GM19455 (cell line): ENCODE measurements at regions not wholly inside any gene's neighbourhood (a gene's known extent, or its start where the extent isn't known, plus 50 kb on each side); places are given as distances from the start of the nearest gene placed in this dataset.
"Not testable (repeated sequence)": the region's sequence is repeated elsewhere in the genome, so short reads cannot be mapped to it uniquely, and the experiment has no call there.

Experiments
- ATAC-seq: cut with Tn5 transposase; IDR thresholded peaks from one replicate; pipeline ENCODE4 v1.9.1; 2021; ENCODE audit not compliant: unreplicated experiment

DNA sequence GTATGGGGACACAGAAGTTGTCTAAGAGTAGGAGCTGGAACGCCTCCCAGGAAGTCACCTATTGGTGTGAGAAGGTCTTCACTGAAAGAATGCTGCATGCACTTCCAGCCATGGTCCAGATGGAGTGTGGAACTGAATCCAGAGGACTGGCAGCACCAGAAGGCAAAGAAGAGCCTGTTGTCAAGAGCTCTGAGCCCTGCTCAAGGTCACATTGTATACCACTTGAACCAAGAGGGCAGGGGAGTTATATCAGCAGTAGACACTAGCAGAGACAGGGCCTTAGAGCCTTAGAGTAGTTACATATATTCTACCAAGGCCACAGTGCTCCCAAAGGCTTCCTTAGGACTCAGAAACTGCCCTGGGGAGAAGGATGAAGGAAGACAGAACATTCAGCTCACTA is 130.8 kb upstream of the POC5 start:
- no peak for ATAC-seq

GRCh38 chr5:75847561-75848021 is 130.4 kb upstream of the POC5 start:
- peak; percentile 88 for ATAC-seq

GRCh38 chr5:75844301-75844700 is 127.1 kb upstream of the POC5 start:
- ATAC-seq: no peak

DNA sequence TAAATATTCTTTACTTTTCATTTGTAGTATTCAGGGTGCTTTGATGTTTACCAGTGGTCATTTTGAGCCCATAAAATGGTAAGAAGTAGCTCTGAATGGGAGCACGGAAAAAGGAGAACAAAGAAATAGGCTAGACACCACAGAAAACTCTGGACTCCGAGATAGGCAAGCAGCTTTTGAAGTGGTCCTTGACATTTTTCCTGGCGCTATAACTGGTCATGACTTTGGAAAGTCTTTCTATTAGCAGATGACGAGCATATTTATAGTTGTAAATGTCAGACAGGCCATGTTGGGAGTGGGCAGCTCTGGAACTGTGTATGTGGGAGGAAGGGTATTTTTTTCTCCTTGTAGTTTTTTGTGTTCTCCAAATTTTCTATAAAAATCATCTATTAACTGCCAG is 126.1 kb upstream of the POC5 start:
- no peak for ATAC-seq

- ATAC-seq: no peak
These were observed 122.3 kb upstream of the POC5 start for GRCh38 chr5:75839547-75839946.

GRCh38 chr5:75837258-75837841 is 120.1 kb upstream of the POC5 start:
- no peak for ATAC-seq

DNA sequence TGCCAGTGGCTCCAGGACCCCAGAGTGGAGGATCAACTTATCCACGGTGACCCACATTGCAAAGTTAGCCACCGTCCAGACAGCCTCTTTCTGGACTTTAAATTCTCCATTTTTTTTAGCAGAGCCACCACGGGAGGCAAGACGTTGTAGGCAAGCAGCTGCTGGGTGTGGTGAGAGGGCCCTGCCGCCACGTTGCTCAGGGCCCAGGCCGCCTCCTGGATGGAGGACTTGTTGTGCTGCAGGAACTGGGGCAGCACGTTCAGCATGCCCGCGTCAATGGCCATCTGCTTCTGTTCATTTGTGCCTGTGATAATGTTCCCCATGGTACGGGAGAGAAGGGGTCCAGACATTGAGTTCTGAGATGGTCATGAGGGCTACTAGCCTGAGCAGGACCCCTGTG is 114.3 kb upstream of the POC5 start:
- ATAC-seq: no peak

DNA sequence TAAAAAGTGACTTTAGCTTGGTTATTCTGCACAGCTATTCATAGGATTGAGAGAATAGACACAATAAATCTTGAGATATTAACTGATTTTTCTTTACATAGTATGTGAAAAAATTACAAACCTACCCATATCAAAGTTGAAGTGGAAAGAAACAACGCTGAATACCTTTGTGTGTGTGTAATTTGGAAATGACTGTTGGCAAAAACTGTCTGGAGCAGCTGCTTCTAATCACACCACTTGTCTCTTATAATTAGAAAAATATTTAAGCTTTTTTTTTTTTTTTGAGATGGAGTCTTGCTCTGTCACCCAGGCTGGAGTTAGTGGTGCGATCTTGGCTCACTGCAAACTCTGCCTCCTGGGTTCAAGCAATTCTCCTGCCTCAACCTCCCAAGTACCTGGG is 110.8 kb upstream of the POC5 start:
- ATAC-seq: no peak

GRCh38 chr5:75824323-75824722 is 107.1 kb upstream of the POC5 start:
- peak; percentile 59 for ATAC-seq

DNA sequence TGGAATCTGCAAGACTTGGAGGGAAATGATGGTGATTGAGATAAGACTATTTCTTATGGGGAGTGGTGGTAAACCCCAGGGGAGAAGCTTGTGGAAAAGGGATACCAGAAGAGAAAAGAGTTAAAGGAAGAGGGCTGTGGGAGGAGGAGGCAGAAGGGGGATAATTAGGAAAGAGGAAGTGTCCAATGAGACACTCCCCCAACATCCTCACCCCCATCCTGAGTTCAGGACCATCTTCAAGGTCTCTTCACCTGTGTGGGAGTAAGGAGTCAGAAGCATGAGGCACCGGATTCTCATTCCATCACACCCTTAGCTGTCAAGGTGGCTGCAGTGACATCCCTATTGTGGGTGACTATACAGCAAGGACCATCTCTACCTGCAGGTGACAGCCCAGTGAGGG is 106.6 kb upstream of the POC5 start:
- ATAC-seq: peak; percentile 27

GRCh38 chr5:75818661-75819060 is 101.4 kb upstream of the POC5 start:
- no peak for ATAC-seq

DNA sequence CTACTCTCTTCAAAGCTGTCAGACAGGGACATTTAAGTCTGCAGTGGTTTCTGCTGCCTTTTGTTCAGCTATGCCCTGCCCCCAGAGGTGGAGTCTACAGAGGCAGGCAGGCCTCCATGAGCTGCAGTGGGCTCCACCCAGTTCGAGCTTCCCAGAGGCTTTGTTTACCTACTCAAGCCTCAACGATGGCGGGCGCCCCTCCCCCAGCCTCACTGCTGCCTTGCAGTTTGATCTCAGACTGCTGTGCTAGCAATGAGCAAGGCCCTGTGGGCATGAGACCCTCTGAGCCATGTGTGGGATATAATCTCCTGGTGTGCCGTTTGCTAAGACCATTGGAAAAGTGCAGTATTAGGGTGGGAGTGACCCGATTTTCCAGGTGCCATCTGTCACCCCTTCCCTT is 82.5 kb upstream of the POC5 start:
- ATAC-seq: not testable (repeated sequence)

- not testable (repeated sequence) for ATAC-seq
These were observed 52.1 kb upstream of the POC5 start for GRCh38 chr5:75769338-75769737.
